HFF-Myc (cell line): ENCODE measurements at regions not wholly inside any gene's neighbourhood (a gene's known extent, or its start where the extent isn't known, plus 50 kb on each side); places are given as distances from the start of the nearest gene placed in this dataset.

Experiments used
- DNase-seq: peaks from one replicate; pipeline ENCODE4 v3.0.0-alpha.2; 2011; ENCODE audit warnings: low read depth; ENCODE audit errors: extremely low read depth
- H3K4me3 ChIP-seq: replicated peaks from 2 replicates; pipeline ENCODE4 v1.5.1; 2011; ENCODE audit warnings: low read depth, mild to moderate bottlenecking, control low read depth, low read length
- TF ChIP-seq, protein P1 (sequence below): IDR thresholded peaks from 2 replicates; pipeline ENCODE4 v1.5.1; 2012; ENCODE audit warnings: mild to moderate bottlenecking, low read depth, low read length, control low read depth; ENCODE audit errors: missing control alignments

DNA sequence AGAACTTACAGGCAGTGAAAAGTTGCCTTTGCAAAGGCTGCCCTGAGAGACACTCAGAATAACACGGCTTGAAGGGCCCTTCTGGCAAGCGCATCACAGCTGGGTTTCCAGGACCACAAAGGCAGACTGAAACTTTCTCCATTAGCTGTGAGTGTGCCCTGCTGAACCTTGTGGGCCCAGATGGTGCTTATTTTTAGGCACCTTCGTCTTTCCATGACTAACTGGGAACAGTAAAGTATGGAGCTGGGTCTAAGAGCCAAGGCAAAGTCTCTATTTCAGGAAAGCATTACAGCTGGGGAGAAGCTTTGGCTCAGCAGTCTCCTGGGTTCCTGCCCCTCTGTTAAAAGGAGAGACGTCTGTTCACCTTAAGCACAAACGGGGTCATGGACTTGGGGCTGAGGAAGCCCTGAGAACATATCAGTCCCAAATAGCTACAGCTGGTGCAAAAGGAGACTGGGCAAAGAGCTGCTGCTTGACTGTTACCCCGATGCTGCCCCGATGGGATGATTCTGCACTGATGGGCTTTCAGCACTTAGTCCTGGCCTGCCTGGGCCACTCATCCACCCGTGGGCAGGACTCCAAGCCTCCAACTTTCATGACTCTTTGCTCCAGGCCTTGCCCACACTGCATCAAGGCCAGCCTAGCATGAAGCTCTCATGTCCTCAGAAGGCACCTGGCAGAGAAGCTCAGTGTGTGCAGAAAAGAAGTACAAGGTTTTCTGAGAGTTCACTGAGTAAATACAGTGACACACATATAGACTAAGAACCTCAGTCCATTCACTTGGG is 248.3 kb downstream of the PHLDA1 start:
- TF ChIP-seq, protein P1, sequence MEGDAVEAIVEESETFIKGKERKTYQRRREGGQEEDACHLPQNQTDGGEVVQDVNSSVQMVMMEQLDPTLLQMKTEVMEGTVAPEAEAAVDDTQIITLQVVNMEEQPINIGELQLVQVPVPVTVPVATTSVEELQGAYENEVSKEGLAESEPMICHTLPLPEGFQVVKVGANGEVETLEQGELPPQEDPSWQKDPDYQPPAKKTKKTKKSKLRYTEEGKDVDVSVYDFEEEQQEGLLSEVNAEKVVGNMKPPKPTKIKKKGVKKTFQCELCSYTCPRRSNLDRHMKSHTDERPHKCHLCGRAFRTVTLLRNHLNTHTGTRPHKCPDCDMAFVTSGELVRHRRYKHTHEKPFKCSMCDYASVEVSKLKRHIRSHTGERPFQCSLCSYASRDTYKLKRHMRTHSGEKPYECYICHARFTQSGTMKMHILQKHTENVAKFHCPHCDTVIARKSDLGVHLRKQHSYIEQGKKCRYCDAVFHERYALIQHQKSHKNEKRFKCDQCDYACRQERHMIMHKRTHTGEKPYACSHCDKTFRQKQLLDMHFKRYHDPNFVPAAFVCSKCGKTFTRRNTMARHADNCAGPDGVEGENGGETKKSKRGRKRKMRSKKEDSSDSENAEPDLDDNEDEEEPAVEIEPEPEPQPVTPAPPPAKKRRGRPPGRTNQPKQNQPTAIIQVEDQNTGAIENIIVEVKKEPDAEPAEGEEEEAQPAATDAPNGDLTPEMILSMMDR: no peak
- no peak overlapping the region for H3K4me3 ChIP-seq
- DNase-seq: no peak

DNA sequence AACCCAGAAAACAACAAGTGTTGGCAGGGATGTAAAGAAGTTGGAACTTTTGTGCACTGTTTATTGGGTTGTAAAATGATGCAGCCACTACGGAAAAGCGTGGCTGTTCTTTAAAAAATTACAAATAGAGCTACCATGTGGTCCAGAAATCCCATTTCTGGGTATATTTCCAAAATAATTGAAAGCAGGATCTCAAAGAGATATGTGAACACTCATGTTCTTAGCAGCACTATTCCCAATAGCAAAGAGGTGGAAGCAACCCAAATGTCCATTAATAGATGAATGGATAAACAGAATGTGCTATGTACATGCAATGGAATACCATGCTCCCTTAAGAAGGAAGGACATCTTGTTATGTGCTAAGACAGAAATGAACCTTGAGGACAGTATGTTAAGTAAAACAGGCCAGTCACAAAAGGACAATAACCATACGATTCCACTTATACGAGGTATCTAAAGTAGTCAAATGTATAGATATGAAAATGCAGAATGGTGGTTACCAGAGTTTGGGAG is 249.5 kb downstream of the PHLDA1 start:
- no peak overlapping the region for H3K4me3 ChIP-seq
- DNase-seq: no peak
- TF ChIP-seq, protein P1: no peak

DNA sequence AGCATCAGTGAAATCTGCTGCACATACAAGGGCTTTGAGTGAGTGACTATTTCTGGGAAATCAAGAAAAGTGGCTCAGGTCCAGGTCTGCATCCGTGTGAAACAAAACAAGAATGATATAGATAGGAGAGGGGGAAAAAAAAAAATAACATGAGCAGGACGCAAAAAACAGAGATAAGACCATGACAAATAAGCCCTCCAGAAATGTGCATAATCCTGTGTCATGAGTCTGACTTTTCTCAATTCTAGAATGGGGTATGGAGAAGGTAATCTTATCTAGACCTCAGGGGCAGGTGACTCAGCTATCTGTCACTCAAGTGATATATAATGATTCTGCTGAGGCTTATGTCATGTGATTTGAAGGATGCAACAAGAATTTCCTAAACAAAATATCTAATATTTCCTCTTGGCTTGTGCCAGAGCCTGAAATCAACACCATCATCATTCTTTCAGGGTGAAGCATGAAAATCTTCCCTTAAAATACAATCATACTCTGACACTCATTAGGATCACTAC is 250.0 kb downstream of the PHLDA1 start:
- TF ChIP-seq, protein P1: no peak
- H3K4me3 ChIP-seq: no peak overlapping the region
- DNase-seq: no peak

DNA sequence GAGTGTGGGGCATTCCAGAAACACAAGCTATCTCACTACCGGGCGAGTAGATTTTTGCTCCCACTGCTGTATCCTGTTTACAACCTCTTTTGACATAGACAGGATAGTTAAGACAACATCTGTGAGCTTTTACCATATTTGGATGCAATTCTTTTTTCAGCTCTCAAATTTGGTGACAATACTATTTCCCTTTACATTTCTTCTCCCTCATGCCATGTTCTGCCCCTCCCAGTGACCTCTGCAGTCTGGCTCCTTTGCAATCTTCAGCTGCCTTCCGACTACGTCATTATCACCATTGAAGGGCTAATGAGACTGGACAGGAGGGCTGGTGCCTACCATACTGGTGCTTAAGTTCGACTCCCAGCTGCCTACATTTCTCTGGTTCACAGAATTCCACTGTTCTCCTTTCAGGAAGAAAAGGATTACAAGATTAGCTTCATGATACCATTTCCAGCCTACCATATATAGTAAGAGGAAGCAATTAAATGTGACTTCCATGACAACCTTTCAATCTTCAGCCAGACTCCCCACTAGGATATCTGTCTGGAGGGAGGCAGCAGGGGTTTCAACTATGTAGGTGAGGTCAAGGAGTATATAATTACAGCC is 251.6 kb downstream of the PHLDA1 start:
- no peak overlapping the region for H3K4me3 ChIP-seq
- TF ChIP-seq, protein P1: no peak
- DNase-seq: no peak

DNA sequence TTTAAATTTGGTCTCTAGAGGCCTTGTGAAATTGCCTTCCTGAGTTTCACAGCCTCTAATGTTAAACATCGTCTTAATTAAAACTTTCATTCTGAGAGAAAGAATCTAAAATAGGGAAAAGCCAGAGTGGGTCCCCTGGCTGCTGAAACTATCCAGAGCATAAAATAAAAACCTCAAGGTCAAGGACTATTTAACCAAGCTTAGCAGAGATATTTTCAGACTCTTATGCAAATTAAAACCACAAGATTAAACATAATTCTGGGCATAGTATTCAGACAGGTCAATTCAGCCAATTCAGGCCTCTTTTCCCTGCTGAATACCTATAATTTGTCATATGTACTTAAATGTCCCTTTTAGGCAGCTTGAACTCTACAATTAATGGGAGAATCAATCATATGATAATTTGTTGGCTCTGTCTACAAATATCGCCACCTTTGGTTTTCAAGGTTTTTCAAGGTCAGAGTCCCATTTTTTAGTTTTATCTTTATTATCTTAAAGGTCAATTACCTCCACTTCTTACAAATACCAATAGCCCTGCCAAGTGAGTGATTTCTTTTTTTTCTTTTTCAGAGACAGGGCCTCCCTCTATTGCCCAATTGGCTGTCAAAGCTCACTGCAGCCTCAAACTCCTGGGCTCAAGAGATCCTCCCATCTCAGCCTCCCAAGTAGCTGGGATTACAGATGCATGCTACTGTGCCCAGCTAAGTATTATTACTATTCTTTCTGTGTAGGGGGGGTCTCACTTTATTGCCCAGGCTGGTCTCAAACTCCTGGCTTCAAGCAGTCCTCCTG is 257.1 kb downstream of the PHLDA1 start:
- TF ChIP-seq, protein P1: no peak
- DNase-seq: no peak

DNA sequence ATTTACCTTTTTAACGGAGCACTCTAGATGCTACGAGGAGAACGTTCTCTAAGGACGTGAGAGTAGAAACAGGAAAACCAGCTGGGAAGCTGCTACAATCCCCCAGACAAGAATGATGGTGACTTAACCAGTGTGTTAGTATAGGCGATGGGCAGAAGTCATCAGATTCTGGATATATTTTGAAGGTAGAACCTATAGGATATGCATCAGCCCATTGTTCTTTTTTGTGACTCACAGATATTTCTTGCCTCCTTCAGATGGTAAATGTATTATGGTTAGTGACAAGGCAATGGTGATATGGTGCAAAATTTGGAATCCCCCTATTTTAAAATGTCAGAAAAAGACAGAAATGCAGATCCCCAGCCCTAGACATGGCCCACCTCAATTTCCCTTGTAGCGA is 258.2 kb downstream of the PHLDA1 start:
- TF ChIP-seq, protein P1: no peak
- DNase-seq: no peak
- no peak overlapping the region for H3K4me3 ChIP-seq

More for the DNA sequence above, 257.1 kb downstream of the PHLDA1 start:
- no peak overlapping the region for H3K4me3 ChIP-seq
